ENCODE measurements at regions not wholly inside any gene's neighbourhood (a gene's known extent, or its start where the extent isn't known, plus 50 kb on each side); places are given as distances from the start of the nearest gene placed in this dataset.

- TF ChIP-seq POLR2AphosphoS5 (IDR thresholded peaks at IDR 0.05; ENCODE audit: insufficient read depth, low read depth, low read length) (no peak), EZH2 (IDR thresholded peaks at IDR 0.05; ENCODE audit: borderline replicate concordance, low read depth, low read length, severe bottlenecking) (no peak), POLR2A (IDR thresholded peaks at IDR 0.05; ENCODE audit: low read depth, low read length) (no peak), JUN (IDR thresholded peaks at IDR 0.05; ENCODE audit: borderline replicate concordance, insufficient read depth, insufficient read length, low read depth) (no peak)
- TF ChIP-seq, protein P1, sequence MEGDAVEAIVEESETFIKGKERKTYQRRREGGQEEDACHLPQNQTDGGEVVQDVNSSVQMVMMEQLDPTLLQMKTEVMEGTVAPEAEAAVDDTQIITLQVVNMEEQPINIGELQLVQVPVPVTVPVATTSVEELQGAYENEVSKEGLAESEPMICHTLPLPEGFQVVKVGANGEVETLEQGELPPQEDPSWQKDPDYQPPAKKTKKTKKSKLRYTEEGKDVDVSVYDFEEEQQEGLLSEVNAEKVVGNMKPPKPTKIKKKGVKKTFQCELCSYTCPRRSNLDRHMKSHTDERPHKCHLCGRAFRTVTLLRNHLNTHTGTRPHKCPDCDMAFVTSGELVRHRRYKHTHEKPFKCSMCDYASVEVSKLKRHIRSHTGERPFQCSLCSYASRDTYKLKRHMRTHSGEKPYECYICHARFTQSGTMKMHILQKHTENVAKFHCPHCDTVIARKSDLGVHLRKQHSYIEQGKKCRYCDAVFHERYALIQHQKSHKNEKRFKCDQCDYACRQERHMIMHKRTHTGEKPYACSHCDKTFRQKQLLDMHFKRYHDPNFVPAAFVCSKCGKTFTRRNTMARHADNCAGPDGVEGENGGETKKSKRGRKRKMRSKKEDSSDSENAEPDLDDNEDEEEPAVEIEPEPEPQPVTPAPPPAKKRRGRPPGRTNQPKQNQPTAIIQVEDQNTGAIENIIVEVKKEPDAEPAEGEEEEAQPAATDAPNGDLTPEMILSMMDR (IDR thresholded peaks at IDR 0.05; ENCODE audit: extremely low read depth in 1 of 2, insufficient read depth in 1 of 2, low read depth in 1 of 2, low read length in 2 of 2) = no peak
These were observed 253.2 kb downstream of the NEDD1 start for GRCh38 chr12:97160277-97160676.
